Panc1 (cell line): ENCODE measurements at regions not wholly inside any gene's neighbourhood (a gene's known extent, or its start where the extent isn't known, plus 50 kb on each side); places are given as distances from the start of the nearest gene placed in this dataset.
"Not testable (repeated sequence)": the region's sequence is repeated elsewhere in the genome, so short reads cannot be mapped to it uniquely, and the experiment has no call there.

ENCODE experiments used
- ATAC-seq: fragments of 200-7000 bp; cut with Tn5 transposase; 2 replicates; pipeline ENCODE4 v1.9.1; 2020; ENCODE audit warnings: mild to moderate bottlenecking, moderate library complexity
- BruUV-seq: library from RNA; stranded (reverse); fragments of 400-500 nt; replicated peaks from 2 replicates; lab custom pipeline; 2021; lab: Mats Ljungman, UMichigan
- CTCF ChIA-PET: fragments of 300-600 bp; sonication (Branson Sonifier 250); formaldehyde crosslinking; loops from one replicate; lab custom pipeline; 2022; ENCODE audit warnings: antibody characterized with exemption; lab: Charles Lee
- POLR2A ChIA-PET: fragments of 300-600 bp; sonication (Branson Sonifier 250); formaldehyde crosslinking; loops from one replicate; lab custom pipeline; 2022; ENCODE audit warnings: antibody characterized with exemption; lab: Charles Lee
- DNase-seq: peaks from one replicate; pipeline ENCODE4 v3.0.0-alpha.2; 2010; ENCODE audit warnings: low read depth, low spot score
- H3K27ac ChIP-seq: 2 replicates; pipeline ENCODE4 v1.5.1; 2011; ENCODE audit warnings: mild to moderate bottlenecking, low read length, inconsistent platforms
- H3K27me3 ChIP-seq: fragments of 200-500 bp; sonication (Bioruptor generic); 2 replicates; pipeline ENCODE4 v1.6.0; 2014; ENCODE audit warnings: low read length, inconsistent platforms; ENCODE audit not compliant: control insufficient read depth, insufficient read depth
- H3K36me3 ChIP-seq: fragments of 200-500 bp; sonication (Bioruptor generic); 2 replicates; pipeline ENCODE4 v1.5.1; 2014; ENCODE audit warnings: inconsistent platforms, mild to moderate bottlenecking, low read length, moderate library complexity; ENCODE audit not compliant: control insufficient read depth, insufficient read depth
- H3K4me1 ChIP-seq: 2 replicates; pipeline ENCODE4 v1.5.1; 2011; ENCODE audit warnings: inconsistent platforms, mild to moderate bottlenecking, low read length, moderate library complexity; ENCODE audit not compliant: control insufficient read depth, insufficient read depth
- H3K4me3 ChIP-seq, 2 experiments: 2 replicates each; pipeline ENCODE4 v1.5.1; 2011 to 2012; ENCODE audit warnings: low read depth in 2 of 2, low read length in 2 of 2, mild to moderate bottlenecking in 2 of 2, inconsistent platforms in 1 of 2, moderate library complexity in 1 of 2
- H3K9me3 ChIP-seq: fragments of 200-500 bp; sonication (Bioruptor generic); 2 replicates; pipeline ENCODE4 v1.5.1; 2014; ENCODE audit warnings: low read depth, mild to moderate bottlenecking, inconsistent platforms, low read length, moderate library complexity; ENCODE audit not compliant: control insufficient read depth, insufficient read depth
- CTCF ChIP-seq: fragments of 450-650 bp; IDR thresholded peaks from 2 replicates; pipeline ENCODE4 v1.5.1; 2017; ENCODE audit warnings: mild to moderate bottlenecking
- POLR2AphosphoS5 ChIP-seq: IDR thresholded peaks from 2 replicates; pipeline ENCODE4 v1.6.1; 2012; ENCODE audit warnings: mild to moderate bottlenecking, low read depth, low read length, moderate library complexity
- REST ChIP-seq, 2 experiments: IDR thresholded peaks; 2 replicates each; pipeline ENCODE4 v1.6.1; 2011 to 2012; ENCODE audit warnings: low read depth in 2 of 2, control low read depth in 1 of 2, low read length in 1 of 2, mild to moderate bottlenecking in 1 of 2, moderate library complexity in 1 of 2; ENCODE audit not compliant: insufficient read depth in 1 of 2
- SIN3A ChIP-seq: IDR thresholded peaks from 2 replicates; pipeline ENCODE4 v1.6.1; 2012; ENCODE audit warnings: low read depth, mild to moderate bottlenecking, low read length, moderate library complexity, borderline replicate concordance; ENCODE audit not compliant: insufficient read depth
- TCF7L2 ChIP-seq: IDR thresholded peaks from 2 replicates; pipeline ENCODE4 v1.6.1; 2011; ENCODE audit warnings: mild to moderate bottlenecking, low read depth, low read length, inconsistent platforms
- in situ Hi-C: cut with HindIII; loops from 2 replicates; pipeline ENCODE4 v1.10.0; 2016; ENCODE audit warnings: low sequenced_read_pairs, low pct_unique_long_range_greater_than_20kb
- intact Hi-C: fragments of 100-400 bp; cut with micrococcal nuclease; formaldehyde crosslinking; loops from one replicate; pipeline ENCODE4 v1.10.0; 2022; ENCODE audit not compliant: unreplicated experiment

GRCh38 chr3:163708428-163708827 lies 1369.9 kb downstream of the SI start:
- H3K27ac ChIP-seq, result no peak overlapping the region
- BruUV-seq, result no TSS peak

GRCh38 chr3:163707659-163708058 lies 1370.6 kb downstream of the SI start:
- H3K4me1 ChIP-seq, result no peaks in the 10 kb centered on the region
- H3K27ac ChIP-seq, result no peak overlapping the region
- no peaks in the 10 kb centered on the region for H3K27me3 ChIP-seq
- no peaks in the 10 kb centered on the region for H3K36me3 ChIP-seq
- ChIA-PET CTCF (no interaction called here), POLR2A (no interaction called here)
- DNase-seq, result no peak
- H3K9me3 ChIP-seq, result peaks cover 7% of the 10 kb centered on the region; the same call in 1 of the 2 replicates
- no peak overlapping the region for H3K4me3 ChIP-seq
- no TSS peak for BruUV-seq
- in situ Hi-C loops (no loop called here), intact Hi-C loops (no loop called here)
- no peak for ATAC-seq
- no peak for TF ChIP-seq CTCF
- TF ChIP-seq REST (IDR thresholded peaks at IDR 0.05; ENCODE audit: insufficient read depth in 1 of 2, low read depth in 2 of 2, low read length in 1 of 2), result no peak
- TF ChIP-seq POLR2AphosphoS5, result no peak
- TF ChIP-seq TCF7L2, result no peak
- no peak for TF ChIP-seq SIN3A

More at GRCh38 chr3:163708428-163708827, 1369.9 kb downstream of the SI start:
- no peaks in the 10 kb centered on the region for H3K36me3 ChIP-seq
- DNase-seq (no peak), ATAC-seq (no peak)
- H3K27me3 ChIP-seq, result no peaks in the 10 kb centered on the region
- CTCF ChIA-PET, result no interaction called here
- in situ Hi-C loops (no loop called here), intact Hi-C loops (no loop called here)
- POLR2A ChIA-PET, result no interaction called here
- TF ChIP-seq SIN3A (no peak), CTCF (no peak), REST (IDR thresholded peaks at IDR 0.05; ENCODE audit: insufficient read depth in 1 of 2, low read depth in 2 of 2, low read length in 1 of 2) (no peak), TCF7L2 (no peak), POLR2AphosphoS5 (no peak)
- peaks cover 7% of the 10 kb centered on the region; the same call in 1 of the 2 replicates for H3K9me3 ChIP-seq
- no peak overlapping the region for H3K4me3 ChIP-seq
- H3K4me1 ChIP-seq, result no peaks in the 10 kb centered on the region

GRCh38 chr3:163698221-163698620 lies 1380.1 kb downstream of the SI start:
- H3K4me1 ChIP-seq, CTCF ChIA-PET, in situ Hi-C loops, H3K27me3 ChIP-seq, BruUV-seq, POLR2A ChIA-PET, H3K36me3 ChIP-seq, intact Hi-C loops, DNase-seq, H3K4me3 ChIP-seq, H3K27ac ChIP-seq, ATAC-seq, H3K9me3 ChIP-seq: not testable (repeated sequence)
